ENCODE measurements at regions not wholly inside any gene's neighbourhood (a gene's known extent, or its start where the extent isn't known, plus 50 kb on each side); places are given as distances from the start of the nearest gene placed in this dataset.

DNA sequence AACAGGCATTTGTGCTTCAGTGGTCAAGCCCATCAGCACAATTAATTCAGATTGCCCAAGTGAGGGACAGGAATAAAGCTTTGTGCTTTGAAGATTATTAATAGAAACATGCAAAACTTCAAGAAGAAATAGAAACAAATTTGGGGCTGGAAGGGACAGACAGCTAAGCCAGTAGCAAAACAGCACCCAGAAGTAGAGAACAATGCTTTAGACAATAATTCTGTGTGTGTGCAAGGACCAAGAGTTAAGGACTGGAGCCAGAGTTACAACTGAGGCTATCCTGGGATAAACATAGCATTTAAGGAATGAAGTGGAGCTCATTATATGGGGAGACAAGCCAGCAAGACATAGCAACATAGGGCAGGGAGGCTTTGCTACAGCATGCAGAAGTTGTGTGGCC lies 251.9 kb upstream of the DAB1 start:
- ATAC-seq (replicated peaks): no peak
- Mint-ChIP-seq H3K9me3 (peaks cover 0 to 2% of the 10 kb centered on the region in 2 donors), H3K27ac (no peak overlapping the region), H3K36me3 (no peaks in the 10 kb centered on the region), H3K4me3 (no peak overlapping the region), H3K4me1 (no peaks in the 10 kb centered on the region), H3K27me3 (no peaks in the 10 kb centered on the region)
- no peak for DNase-seq

DNA sequence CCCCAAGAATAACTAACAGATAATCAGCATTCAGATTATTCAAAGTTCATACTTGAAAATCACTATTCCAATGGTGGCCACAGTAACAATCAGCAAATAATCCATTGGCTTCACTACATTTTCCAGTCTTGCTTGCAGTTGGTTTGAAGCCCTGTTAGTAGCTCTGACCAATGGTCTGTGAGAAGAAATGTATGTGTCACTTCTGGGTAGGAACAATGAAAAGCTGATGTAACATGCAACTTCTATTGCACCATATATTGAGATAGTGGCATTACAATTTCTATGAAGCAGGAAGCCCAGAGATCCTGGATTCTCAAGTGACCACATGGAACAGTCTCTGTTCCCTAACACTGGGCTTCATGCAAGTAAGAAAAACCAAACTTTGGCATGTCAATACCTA lies 250.9 kb upstream of the DAB1 start:
- Mint-ChIP-seq H3K36me3 (no peaks in the 10 kb centered on the region), H3K27ac (no peak overlapping the region), H3K27me3 (no peaks in the 10 kb centered on the region), H3K9me3 (peaks cover 0 to 2% of the 10 kb centered on the region in 2 donors), H3K4me1 (no peaks in the 10 kb centered on the region), H3K4me3 (no peak overlapping the region)
- DNase-seq (no peak), ATAC-seq (replicated peaks) (no peak)

DNA sequence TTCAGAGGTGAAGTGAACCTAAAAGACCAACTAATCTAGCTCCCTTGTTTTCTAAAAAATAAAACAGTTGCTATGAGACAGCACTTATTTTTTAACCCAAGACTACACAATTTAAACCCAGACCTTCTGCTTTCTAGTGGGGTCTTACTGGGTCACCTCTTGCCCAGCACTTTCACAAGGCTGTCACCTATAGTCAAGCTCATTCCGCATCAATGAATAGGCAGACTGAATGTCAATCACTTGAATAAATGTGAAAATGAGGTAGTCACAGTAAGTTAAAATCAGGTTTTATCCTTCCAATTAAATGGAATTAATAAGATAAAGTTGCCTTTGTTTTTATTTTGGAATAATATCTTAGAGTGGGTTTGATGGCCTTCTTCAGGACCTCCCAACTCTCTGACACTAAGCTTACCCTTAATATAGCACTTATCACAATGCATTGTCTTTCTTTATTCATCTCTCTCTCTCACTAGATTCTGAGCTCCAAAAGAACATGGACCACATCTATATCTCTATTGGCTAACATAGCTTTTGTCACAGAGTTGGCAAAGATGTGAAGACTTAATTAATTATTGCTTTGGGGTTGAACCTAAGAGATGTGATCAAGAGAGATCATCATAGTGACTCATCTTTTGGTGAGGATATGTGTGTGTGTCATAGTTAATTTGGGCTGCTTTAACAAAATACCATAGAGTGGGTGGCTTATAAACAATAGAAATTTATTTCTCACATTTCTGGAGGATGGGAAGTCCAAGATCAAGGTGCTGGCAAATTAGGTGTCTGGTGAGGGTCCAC lies 248.7 kb upstream of the DAB1 start:
- ATAC-seq (replicated peaks) (no peak), DNase-seq (no peak)
- no peaks in the 10 kb centered on the region for H3K36me3 Mint-ChIP-seq
- H3K27me3 Mint-ChIP-seq: peaks cover 0 to 2% of the 10 kb centered on the region in 2 donors
- H3K9me3 Mint-ChIP-seq: peaks cover 3% of the 10 kb centered on the region in 2 donors
- H3K27ac Mint-ChIP-seq: no peak overlapping the region
- H3K4me3 Mint-ChIP-seq: no peak overlapping the region
- no peaks in the 10 kb centered on the region for H3K4me1 Mint-ChIP-seq

DNA sequence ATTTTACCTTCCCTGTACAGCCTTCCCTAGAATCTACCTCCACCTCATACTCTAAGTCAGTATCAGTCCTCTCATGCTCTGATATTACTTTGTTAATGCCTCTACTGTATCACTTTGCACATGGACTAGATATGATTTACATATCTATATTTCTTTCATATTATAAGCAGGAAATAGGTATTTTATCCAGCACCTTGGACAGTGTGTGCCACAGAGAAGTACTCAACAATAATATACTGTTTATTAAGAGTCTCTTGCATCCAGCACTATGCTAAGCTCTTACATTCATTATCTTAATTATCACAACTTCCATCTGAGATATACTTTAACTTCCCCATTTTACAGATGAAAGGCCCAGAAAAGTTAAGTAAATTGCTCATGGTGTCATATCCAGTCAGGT lies 247.9 kb upstream of the DAB1 start:
- Mint-ChIP-seq H3K27me3 (peaks cover 0 to 4% of the 10 kb centered on the region in 2 donors), H3K36me3 (no peaks in the 10 kb centered on the region), H3K4me1 (no peaks in the 10 kb centered on the region), H3K4me3 (no peak overlapping the region), H3K9me3 (peaks cover 4 to 5% of the 10 kb centered on the region in 2 donors), H3K27ac (no peak overlapping the region)
- ATAC-seq (replicated peaks) (no peak), DNase-seq (no peak)

DNA sequence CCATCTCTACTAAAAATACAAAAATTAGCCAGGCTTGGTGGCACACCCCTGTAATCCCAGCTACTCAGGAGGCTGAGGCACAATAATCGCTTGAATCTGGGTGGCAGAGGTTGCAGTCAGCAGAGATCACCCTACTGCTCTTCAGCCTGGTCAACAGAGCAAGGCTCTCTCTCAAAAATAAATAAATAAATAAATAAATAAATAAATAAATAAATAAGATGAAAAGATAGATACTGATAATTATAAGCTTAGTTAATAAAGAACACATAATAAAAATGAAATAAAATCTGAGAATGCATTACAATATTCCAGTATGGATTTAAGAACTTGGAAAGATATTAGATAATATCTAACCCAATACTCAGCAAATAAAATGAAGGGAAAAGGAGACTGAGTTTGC lies 235.9 kb upstream of the DAB1 start:
- Mint-ChIP-seq H3K4me1 (no peaks in the 10 kb centered on the region), H3K36me3 (no peaks in the 10 kb centered on the region), H3K9me3 (peaks cover 1 to 4% of the 10 kb centered on the region in 2 donors), H3K4me3 (no peak overlapping the region), H3K27me3 (no peaks in the 10 kb centered on the region), H3K27ac (no peak overlapping the region)
- no peak for ATAC-seq (replicated peaks)
- DNase-seq: no peak

DNA sequence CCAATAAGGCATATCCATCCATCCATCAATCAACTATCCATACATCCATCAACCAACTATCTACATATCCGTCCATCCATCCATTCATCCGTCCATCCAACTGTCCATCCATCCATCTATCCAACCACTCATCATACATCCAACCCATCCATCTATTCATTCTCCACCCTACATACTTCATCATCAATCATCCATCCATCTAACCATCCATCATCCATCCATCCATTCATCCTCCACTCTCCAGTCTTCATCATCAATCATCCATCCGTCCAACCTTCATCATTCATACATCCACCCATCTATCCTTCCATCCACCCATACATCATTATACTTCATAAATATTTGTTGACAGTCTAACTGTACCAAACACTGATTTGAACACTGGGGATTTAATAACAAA lies 231.3 kb upstream of the DAB1 start:
- DNase-seq (no peak), ATAC-seq (replicated peaks) (no peak)
- no peak overlapping the region for H3K27ac Mint-ChIP-seq
- no peaks in the 10 kb centered on the region for H3K9me3 Mint-ChIP-seq
- no peaks in the 10 kb centered on the region for H3K4me1 Mint-ChIP-seq
- H3K4me3 Mint-ChIP-seq: no peak overlapping the region
- H3K27me3 Mint-ChIP-seq: no peaks in the 10 kb centered on the region
- no peaks in the 10 kb centered on the region for H3K36me3 Mint-ChIP-seq

DNA sequence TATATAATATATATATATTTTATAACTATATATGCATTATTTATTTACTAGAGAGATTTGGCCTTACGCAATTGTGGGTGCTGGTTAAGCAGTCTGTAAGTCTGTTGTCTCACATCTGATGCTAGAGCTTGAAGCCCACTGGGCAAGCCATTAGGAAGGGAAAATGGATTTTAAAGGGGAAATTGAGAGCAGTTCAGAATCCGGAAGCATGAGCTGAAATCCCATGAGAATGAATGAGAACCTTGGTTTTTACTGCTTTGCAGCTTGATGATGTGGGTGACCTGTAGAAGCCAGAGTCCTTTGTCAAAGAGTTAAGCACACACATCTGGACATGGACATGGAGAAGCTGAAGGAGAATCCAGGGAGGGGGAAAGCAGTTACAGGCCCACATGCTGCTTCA lies 220.8 kb upstream of the DAB1 start:
- H3K27ac Mint-ChIP-seq: no peak overlapping the region
- H3K27me3 Mint-ChIP-seq: peaks cover 0 to 17% of the 10 kb centered on the region in 2 donors
- no peaks in the 10 kb centered on the region for H3K4me1 Mint-ChIP-seq
- no peak overlapping the region for H3K4me3 Mint-ChIP-seq
- DNase-seq: no peak
- no peaks in the 10 kb centered on the region for H3K36me3 Mint-ChIP-seq
- ATAC-seq (replicated peaks): no peak
- H3K9me3 Mint-ChIP-seq: no peaks in the 10 kb centered on the region

DNA sequence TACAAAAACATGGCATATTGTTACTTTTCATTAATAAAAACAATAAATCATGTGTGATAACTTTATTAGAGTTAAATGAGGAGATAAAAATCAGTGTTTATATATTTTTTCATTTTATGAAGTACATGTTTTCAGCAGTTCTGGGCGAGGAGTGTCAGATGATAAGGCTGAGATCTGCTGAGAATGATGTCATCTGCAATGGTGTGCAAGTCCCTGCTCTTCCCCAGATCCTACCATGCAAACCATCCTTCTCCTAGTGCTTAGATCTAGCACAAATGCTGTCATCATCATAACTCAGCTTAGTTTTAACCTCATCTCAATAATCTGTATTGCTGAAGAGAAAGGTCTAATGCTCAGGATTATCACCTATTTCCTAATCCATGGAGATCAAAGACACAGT lies 214.4 kb upstream of the DAB1 start:
- DNase-seq (no peak), ATAC-seq (replicated peaks) (no peak)
- Mint-ChIP-seq H3K9me3 (no peaks in the 10 kb centered on the region), H3K4me3 (no peak overlapping the region), H3K27ac (no peak overlapping the region), H3K4me1 (no peaks in the 10 kb centered on the region), H3K36me3 (no peaks in the 10 kb centered on the region), H3K27me3 (peaks cover 0 to 7% of the 10 kb centered on the region in 2 donors)

DNA sequence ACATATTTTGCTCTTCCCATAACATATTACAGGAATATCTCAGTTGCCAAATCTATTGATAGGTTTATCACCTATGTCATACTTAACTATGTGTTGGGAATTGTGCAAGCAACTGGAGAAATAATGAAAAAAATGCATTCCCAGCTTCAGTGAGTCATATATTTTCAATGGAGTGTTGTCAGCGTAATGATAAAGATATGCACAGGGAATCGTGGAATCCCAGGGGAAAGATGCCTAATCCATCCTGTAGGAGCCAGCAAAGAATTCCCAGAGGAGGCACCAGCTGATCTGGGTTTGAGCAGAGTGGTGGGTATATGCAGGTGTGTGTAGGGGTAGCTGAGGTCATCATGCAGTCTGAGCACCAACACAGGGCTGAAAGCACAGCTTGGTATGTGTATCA lies 213.3 kb upstream of the DAB1 start:
- no peaks in the 10 kb centered on the region for H3K9me3 Mint-ChIP-seq
- H3K36me3 Mint-ChIP-seq: no peaks in the 10 kb centered on the region
- peaks cover 0 to 6% of the 10 kb centered on the region in 2 donors for H3K27me3 Mint-ChIP-seq
- H3K27ac Mint-ChIP-seq: no peak overlapping the region
- ATAC-seq (replicated peaks) (no peak), DNase-seq (no peak)
- no peaks in the 10 kb centered on the region for H3K4me1 Mint-ChIP-seq
- no peak overlapping the region for H3K4me3 Mint-ChIP-seq

DNA sequence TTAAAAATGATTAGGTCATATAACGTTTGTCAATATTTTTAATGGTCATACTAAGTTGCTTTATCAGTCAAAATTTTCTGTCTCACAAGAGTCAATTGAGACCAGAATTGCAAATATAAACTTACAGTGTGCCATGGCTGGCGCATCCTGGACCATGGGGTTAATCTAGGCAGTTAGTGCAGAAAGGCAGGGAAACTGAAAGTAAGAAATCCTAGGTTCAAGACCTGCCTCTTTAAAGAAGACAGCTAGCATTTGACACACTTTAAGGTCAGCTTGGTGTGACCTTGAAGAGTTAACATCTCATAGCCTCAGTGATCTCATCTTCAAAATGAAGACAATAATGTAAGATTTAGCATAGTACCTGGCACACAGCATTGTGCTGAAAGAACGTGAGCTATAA lies 210.0 kb upstream of the DAB1 start:
- ATAC-seq (replicated peaks) (no peak), DNase-seq (no peak)
- no peak overlapping the region for H3K4me3 Mint-ChIP-seq
- no peak overlapping the region for H3K27ac Mint-ChIP-seq
- no peaks in the 10 kb centered on the region for H3K36me3 Mint-ChIP-seq
- no peaks in the 10 kb centered on the region for H3K4me1 Mint-ChIP-seq
- H3K9me3 Mint-ChIP-seq: no peaks in the 10 kb centered on the region
- peaks cover 0 to 6% of the 10 kb centered on the region in 2 donors for H3K27me3 Mint-ChIP-seq

DNA sequence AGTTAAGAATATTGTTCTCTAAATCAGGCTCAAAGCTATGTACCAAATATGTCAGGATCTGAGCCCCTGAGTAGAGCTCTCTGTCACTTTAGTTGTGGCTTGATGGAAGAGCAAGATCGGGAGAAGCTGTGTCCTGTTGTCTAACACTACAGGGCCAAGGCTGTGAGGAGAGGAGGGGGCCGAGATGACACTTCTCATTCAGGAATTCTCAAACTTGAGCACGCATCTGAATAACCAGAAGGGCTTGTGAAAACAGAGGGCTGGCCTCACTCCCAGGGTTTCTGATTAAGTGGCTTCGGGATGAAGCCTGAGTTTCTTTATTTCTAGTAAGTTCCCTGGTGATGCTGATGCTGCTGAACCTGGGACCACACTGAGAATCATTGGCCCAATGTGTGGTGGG lies 209.2 kb upstream of the DAB1 start:
- no peaks in the 10 kb centered on the region for H3K9me3 Mint-ChIP-seq
- DNase-seq (no peak), ATAC-seq (replicated peaks) (no peak)
- H3K36me3 Mint-ChIP-seq: no peaks in the 10 kb centered on the region
- no peak overlapping the region for H3K4me3 Mint-ChIP-seq
- H3K4me1 Mint-ChIP-seq: no peaks in the 10 kb centered on the region
- H3K27me3 Mint-ChIP-seq: peaks cover 0 to 6% of the 10 kb centered on the region in 2 donors
- no peak overlapping the region for H3K27ac Mint-ChIP-seq

DNA sequence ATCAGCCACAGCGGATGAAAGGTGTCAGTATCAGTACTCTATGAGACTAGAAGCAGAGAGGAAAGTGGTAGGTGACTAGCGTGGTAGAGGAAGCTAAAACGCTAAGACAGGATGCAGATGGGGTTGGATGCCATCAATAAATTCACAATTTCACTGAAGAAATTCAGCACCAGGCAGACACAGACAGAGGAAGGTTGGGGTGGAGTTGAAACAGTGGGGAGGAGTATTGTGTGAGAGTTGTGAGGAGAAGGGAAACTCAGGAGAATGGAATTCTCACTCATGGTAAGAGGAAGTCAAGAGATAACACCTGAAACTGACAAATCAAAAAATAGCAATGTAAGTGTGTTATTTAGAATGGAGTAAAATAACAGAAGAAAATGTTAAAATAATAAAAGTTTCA lies 208.5 kb upstream of the DAB1 start:
- Mint-ChIP-seq H3K4me3 (no peak overlapping the region), H3K27me3 (peaks cover 0 to 6% of the 10 kb centered on the region in 2 donors), H3K9me3 (no peaks in the 10 kb centered on the region), H3K4me1 (no peaks in the 10 kb centered on the region), H3K27ac (no peak overlapping the region), H3K36me3 (no peaks in the 10 kb centered on the region)
- no peak for ATAC-seq (replicated peaks)
- DNase-seq: no peak

DNA sequence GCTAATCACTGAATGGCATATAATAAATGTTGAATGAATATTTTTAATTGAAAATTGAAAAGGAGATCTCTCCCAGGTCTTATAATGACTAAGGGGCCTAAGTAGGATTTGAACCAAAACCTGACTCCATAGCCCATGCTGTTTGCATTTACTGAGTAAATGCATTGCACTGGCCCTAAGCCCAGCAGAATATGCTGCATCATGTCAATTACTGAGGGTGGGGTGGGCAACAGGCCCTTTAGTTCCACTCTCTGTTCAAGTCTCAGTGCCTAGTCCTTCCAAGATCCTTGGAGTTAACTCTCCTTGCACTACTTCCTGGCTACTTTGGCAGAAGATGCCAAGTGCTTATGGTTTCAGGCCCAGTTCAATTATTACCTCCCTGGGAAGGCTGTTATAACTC lies 203.8 kb upstream of the DAB1 start:
- H3K27me3 Mint-ChIP-seq: peaks cover 0 to 3% of the 10 kb centered on the region in 2 donors

DNA sequence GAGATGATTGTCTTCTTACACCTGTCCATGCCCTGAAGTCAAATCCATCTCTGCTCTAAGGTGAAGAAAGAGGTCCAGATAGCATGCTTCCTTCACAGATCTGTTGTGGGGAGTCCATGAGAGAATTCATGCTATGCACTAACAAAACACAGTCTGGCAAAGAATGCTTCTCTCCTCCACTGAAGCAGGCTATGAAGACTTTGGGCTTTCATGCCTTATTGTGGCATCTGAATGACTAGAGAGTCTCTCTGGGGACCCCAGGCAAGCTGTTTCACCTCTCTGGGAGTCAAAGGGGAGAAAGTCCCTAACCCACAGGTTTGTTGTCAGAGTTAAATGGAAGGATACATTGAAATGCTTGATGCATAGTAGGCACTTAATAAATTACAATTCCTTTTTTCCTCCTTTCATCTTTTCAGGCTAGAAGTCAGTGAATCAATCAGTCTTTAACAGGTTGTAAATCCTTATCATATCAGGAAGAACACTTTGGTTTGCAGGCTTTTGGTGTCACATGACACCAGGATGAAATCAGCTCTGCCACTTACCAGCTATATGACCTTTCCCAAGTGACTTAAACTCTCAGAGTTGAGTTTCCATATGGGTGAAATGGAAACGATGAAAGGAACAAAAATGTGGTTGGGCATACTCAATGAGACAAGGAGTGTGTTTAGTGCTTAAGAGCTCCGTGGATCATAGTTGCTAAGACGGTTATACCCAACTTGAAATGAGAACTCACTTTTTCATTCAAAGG lies 200.1 kb upstream of the DAB1 start:
- Mint-ChIP-seq H3K27ac (no peak overlapping the region), H3K27me3 (no peaks in the 10 kb centered on the region), H3K36me3 (no peaks in the 10 kb centered on the region), H3K9me3 (no peaks in the 10 kb centered on the region), H3K4me1 (no peaks in the 10 kb centered on the region), H3K4me3 (no peak overlapping the region)
- no peak for DNase-seq
- ATAC-seq (replicated peaks): no peak

More for the DNA sequence above, 203.8 kb upstream of the DAB1 start:
- DNase-seq: no peak
- H3K36me3 Mint-ChIP-seq: no peaks in the 10 kb centered on the region
- H3K9me3 Mint-ChIP-seq: no peaks in the 10 kb centered on the region
- H3K4me1 Mint-ChIP-seq: no peaks in the 10 kb centered on the region
- H3K27ac Mint-ChIP-seq: no peak overlapping the region
- no peak for ATAC-seq (replicated peaks)
- no peak overlapping the region for H3K4me3 Mint-ChIP-seq
